BJ (cell line): ENCODE measurements at regions not wholly inside any gene's neighbourhood (a gene's known extent, or its start where the extent isn't known, plus 50 kb on each side); places are given as distances from the start of the nearest gene placed in this dataset.

ENCODE experiments used
- CTCF ChIA-PET: fragments of 350-600 bp; formaldehyde crosslinking; extraction: SDS; loops from one replicate; lab custom pipeline; 2021; ENCODE audit warnings: antibody characterized with exemption, inconsistent platforms; lab: Yijun Ruan, JAX
- POLR2A ChIA-PET: fragments of 300-600 bp; sonication (Branson Sonifier 250); formaldehyde crosslinking; extraction: SDS; loops from one replicate; lab custom pipeline; 2021; ENCODE audit warnings: antibody characterized with exemption; lab: Charles Lee
- DNase-seq: peaks from one replicate; pipeline ENCODE4 v3.0.0-alpha.2; 2011; ENCODE audit warnings: low read depth
- H3K27me3 ChIP-seq: 2 replicates; pipeline ENCODE4 v1.6.0; 2011; ENCODE audit warnings: low read length; ENCODE audit not compliant: control insufficient read depth, insufficient read depth
- H3K36me3 ChIP-seq: 2 replicates; pipeline ENCODE4 v1.5.1; 2011; ENCODE audit warnings: low read length; ENCODE audit not compliant: control insufficient read depth, insufficient read depth
- H3K4me3 ChIP-seq: 2 replicates; pipeline ENCODE4 v1.5.1; 2011; ENCODE audit warnings: low read depth, mild to moderate bottlenecking, control low read depth, low read length
- TF ChIP-seq, protein P1 (sequence below): IDR thresholded peaks from 2 replicates; pipeline ENCODE4 v1.5.1; 2011; ENCODE audit warnings: low read depth, mild to moderate bottlenecking, control low read depth, inconsistent platforms, low read length, moderate library complexity; ENCODE audit not compliant: insufficient read depth

DNA sequence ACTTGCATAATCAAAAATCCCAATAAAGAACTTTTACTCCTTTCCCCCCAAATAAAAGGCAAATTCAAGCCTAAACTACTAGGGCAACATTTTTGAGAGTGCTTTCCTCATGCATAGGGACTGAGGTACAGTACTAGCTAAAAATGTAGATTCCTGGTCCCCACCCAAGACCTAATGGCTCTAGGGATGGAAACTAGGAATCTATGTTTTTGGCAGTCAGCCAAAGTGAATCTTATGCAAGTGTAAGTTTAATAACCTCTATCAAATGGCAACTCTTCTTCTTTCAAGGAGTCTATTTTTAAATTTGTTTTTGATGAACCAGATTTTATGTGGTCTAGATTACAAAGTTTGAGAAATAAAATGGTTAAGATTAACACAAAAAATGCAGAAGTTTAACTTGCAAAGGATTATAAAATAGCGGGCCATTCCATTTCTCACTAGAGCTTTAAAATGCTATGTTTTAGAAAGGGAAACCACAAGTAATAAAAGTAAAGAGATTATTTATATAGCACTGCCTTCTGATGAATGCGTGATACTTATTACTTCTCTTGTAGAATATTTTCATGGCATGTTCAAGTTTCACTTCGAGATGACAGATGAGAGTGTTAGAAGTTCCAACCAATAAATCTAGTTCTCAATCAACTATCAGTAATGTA, 70.4 kb upstream of the MDFIC start:
- ChIA-PET CTCF (no interaction called here), POLR2A (no interaction called here)
- TF ChIP-seq, protein P1, sequence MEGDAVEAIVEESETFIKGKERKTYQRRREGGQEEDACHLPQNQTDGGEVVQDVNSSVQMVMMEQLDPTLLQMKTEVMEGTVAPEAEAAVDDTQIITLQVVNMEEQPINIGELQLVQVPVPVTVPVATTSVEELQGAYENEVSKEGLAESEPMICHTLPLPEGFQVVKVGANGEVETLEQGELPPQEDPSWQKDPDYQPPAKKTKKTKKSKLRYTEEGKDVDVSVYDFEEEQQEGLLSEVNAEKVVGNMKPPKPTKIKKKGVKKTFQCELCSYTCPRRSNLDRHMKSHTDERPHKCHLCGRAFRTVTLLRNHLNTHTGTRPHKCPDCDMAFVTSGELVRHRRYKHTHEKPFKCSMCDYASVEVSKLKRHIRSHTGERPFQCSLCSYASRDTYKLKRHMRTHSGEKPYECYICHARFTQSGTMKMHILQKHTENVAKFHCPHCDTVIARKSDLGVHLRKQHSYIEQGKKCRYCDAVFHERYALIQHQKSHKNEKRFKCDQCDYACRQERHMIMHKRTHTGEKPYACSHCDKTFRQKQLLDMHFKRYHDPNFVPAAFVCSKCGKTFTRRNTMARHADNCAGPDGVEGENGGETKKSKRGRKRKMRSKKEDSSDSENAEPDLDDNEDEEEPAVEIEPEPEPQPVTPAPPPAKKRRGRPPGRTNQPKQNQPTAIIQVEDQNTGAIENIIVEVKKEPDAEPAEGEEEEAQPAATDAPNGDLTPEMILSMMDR, result no peak
- H3K4me3 ChIP-seq, result no peak overlapping the region
- H3K27me3 ChIP-seq, result no peaks in the 10 kb centered on the region
- DNase-seq, result no peak
- H3K36me3 ChIP-seq, result no peaks in the 10 kb centered on the region

DNA sequence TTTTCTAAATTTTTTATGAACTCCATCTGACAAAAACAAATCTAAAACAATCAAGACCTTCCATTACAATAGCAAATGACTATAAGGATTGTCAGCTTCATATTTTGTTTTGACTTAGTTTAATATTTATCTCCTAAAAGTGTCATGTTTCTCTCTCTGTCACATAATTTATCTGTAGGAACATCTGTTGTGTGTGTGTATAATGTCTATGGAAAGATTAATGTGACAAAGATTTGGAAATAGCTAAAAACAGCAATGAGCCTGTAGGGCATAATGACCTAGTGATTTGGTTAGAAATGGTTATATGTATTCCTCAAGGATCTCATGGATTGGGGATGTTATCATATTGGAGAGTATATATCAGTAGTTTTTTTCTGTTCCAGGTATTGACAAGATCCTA, 69.6 kb upstream of the MDFIC start:
- DNase-seq, result no peak
- H3K36me3 ChIP-seq, result no peaks in the 10 kb centered on the region
- H3K4me3 ChIP-seq, result no peak overlapping the region
- ChIA-PET CTCF (no interaction called here), POLR2A (no interaction called here)
- TF ChIP-seq, protein P1, result no peak
- no peaks in the 10 kb centered on the region for H3K27me3 ChIP-seq

GRCh38 chr7:114853189-114853588, 68.7 kb upstream of the MDFIC start:
- H3K4me3 ChIP-seq, result no peak overlapping the region
- DNase-seq, result no peak
- TF ChIP-seq, protein P1, result no peak
- POLR2A ChIA-PET, result no interaction called here
- CTCF ChIA-PET, result interaction anchor here (0.5 kb wide), 1 partner anchor 364 kb away, joined by 3 read pairs; no protein-coding TSS in a partner anchor
- no peaks in the 10 kb centered on the region for H3K27me3 ChIP-seq
- H3K36me3 ChIP-seq, result no peaks in the 10 kb centered on the region

DNA sequence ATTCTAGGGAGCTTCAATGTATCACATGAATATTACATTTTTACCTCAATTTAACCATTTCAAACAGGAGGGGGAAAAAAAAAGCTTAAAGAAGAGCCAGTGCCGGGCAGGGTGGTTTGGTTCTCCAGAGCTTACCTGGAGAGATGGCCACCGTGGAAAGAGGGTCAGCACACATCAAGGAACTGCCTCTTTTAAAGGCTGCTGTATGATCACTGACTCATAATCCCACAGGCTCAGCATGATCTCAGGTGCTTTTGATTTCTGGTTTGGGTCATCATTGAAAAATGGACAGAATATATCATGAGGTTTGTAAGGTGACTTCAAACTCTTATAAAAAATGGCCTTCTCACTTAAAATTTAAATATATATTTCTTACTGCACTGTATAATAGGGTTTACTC, 67.5 kb upstream of the MDFIC start:
- H3K4me3 ChIP-seq, result no peak overlapping the region
- TF ChIP-seq, protein P1, result no peak
- H3K36me3 ChIP-seq, result no peaks in the 10 kb centered on the region
- ChIA-PET CTCF (interaction anchor here (0.5 to 1.6 kb wide), 3 partner anchors 10 to 260 kb away, joined by 3 to 6 read pairs (median 3); no protein-coding TSS in a partner anchor), POLR2A (interaction anchor here (0.7 kb wide), 1 partner anchor 11 kb away, joined by 3 read pairs; no protein-coding TSS in a partner anchor)
- no peak for DNase-seq
- no peaks in the 10 kb centered on the region for H3K27me3 ChIP-seq

DNA sequence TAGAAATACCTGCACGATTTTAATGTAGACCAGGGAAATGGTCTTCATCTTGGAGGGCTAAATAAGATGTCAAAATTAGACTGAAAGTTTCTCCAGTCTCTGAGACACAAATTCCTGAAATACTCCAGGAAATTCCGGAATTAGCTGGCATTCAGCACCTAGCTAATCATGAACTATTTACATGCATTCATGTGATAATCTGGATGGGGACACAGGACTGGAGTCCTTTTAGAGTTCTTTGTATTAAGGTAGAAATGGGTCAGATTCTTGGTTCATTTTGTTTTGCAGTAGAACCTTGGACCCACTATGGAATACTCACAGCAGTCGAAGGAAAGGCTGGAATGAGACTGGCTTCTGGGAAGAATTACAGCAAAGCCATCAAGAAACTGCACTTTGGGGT, 65.3 kb upstream of the MDFIC start:
- TF ChIP-seq, protein P1, result no peak
- DNase-seq, result no peak
- ChIA-PET POLR2A (no interaction called here), CTCF (interaction anchor here (0.8 to 0.9 kb wide), 2 partner anchors 9 to 15 kb away, joined by 3 to 4 read pairs; no protein-coding TSS in a partner anchor)
- Histone ChIP-seq H3K27me3 (no peaks in the 10 kb centered on the region), H3K36me3 (no peaks in the 10 kb centered on the region), H3K4me3 (no peak overlapping the region)
